ENCODE measurements at regions not wholly inside any gene's neighbourhood (a gene's known extent, or its start where the extent isn't known, plus 50 kb on each side); places are given as distances from the start of the nearest gene placed in this dataset.
"Not testable (repeated sequence)": the region's sequence is repeated elsewhere in the genome, so short reads cannot be mapped to it uniquely, and the experiment has no call there.

- ATAC-seq, result no peak
- no peak for TF ChIP-seq ZC3H10 (CRISPR knock-in tag; IDR thresholded peaks at IDR 0.05)
- no peak for TF ChIP-seq CSRNP3 (CRISPR knock-in tag; IDR thresholded peaks at IDR 0.05)
- no peak for TF ChIP-seq BACH2 (CRISPR knock-in tag; IDR thresholded peaks at IDR 0.05; ENCODE audit: borderline replicate concordance)
- TF ChIP-seq RARB (CRISPR knock-in tag; IDR thresholded peaks at IDR 0.05), result no peak
- TF ChIP-seq ZNF8 (CRISPR knock-in tag; IDR thresholded peaks at IDR 0.05), result no peak
- TF ChIP-seq ARNTL (CRISPR knock-in tag; IDR thresholded peaks at IDR 0.05; ENCODE audit: borderline replicate concordance, low read depth), result no peak
- TF ChIP-seq ESRRG (CRISPR knock-in tag; IDR thresholded peaks at IDR 0.05), result no peak
- no peak for TF ChIP-seq GLIS3 (CRISPR knock-in tag; IDR thresholded peaks at IDR 0.05)
- no peak for TF ChIP-seq TOX (CRISPR knock-in tag; IDR thresholded peaks at IDR 0.05; ENCODE audit: borderline replicate concordance)
- no peak for TF ChIP-seq ZNF565 (CRISPR knock-in tag; conservative IDR thresholded peaks at IDR 0.05; ENCODE audit: low read depth)
- TF ChIP-seq ISL1 (CRISPR knock-in tag; IDR thresholded peaks at IDR 0.05), result no peak
- TF ChIP-seq TCF4 (CRISPR knock-in tag; IDR thresholded peaks at IDR 0.05; ENCODE audit: borderline replicate concordance), result no peak
Observed at GRCh38 chr6:44020664-44021425, 106.4 kb downstream of the MRPL14 start.

GRCh38 chr6:44020148-44020547 is 107.1 kb downstream of the MRPL14 start:
- no peak for ATAC-seq
- TF ChIP-seq RARB (CRISPR knock-in tag; IDR thresholded peaks at IDR 0.05) (no peak), CREB5 (CRISPR knock-in tag; IDR thresholded peaks at IDR 0.05; ENCODE audit: low read depth) (no peak), ZC3H10 (CRISPR knock-in tag; IDR thresholded peaks at IDR 0.05) (no peak), GLIS3 (CRISPR knock-in tag; IDR thresholded peaks at IDR 0.05) (no peak), SNAI2 (CRISPR knock-in tag; IDR thresholded peaks at IDR 0.05) (no peak), POU6F1 (CRISPR knock-in tag; IDR thresholded peaks at IDR 0.05; ENCODE audit: borderline replicate concordance, low read depth) (no peak), ZFP30 (CRISPR knock-in tag; IDR thresholded peaks at IDR 0.05) (no peak), PATZ1 (CRISPR knock-in tag; IDR thresholded peaks at IDR 0.05; ENCODE audit: borderline replicate concordance) (no peak), PPARA (CRISPR knock-in tag; IDR thresholded peaks at IDR 0.05; ENCODE audit: borderline replicate concordance) (no peak), ZNF70 (CRISPR knock-in tag; IDR thresholded peaks at IDR 0.05) (no peak), ARNTL (CRISPR knock-in tag; IDR thresholded peaks at IDR 0.05; ENCODE audit: borderline replicate concordance, low read depth) (no peak), ESRRG (CRISPR knock-in tag; IDR thresholded peaks at IDR 0.05) (no peak), BACH2 (CRISPR knock-in tag; IDR thresholded peaks at IDR 0.05; ENCODE audit: borderline replicate concordance) (no peak), OSR1 (CRISPR knock-in tag; IDR thresholded peaks at IDR 0.05) (no peak), TSHZ2 (CRISPR knock-in tag; IDR thresholded peaks at IDR 0.05) (no peak)

- not testable (repeated sequence) for ATAC-seq
Observed at GRCh38 chr6:44017307-44017706, 109.9 kb downstream of the MRPL14 start.
